Loucy (cell line): ENCODE measurements at regions not wholly inside any gene's neighbourhood (a gene's known extent, or its start where the extent isn't known, plus 50 kb on each side); places are given as distances from the start of the nearest gene placed in this dataset.

Source experiments
- H2AFZ ChIP-seq: fragments of 200-600 bp; sonication (generic); 2 replicates; pipeline ENCODE4 v1.6.0; 2016; ENCODE audit warnings: antibody characterized with exemption, mild to moderate bottlenecking, low read length, moderate library complexity
- H3F3A ChIP-seq: fragments of 200-600 bp; 2 replicates; pipeline ENCODE4 v1.6.0; 2016; ENCODE audit warnings: antibody characterized with exemption, low read depth, mild to moderate bottlenecking
- H3K27me3 ChIP-seq: fragments of 200-600 bp; sonication (generic); 2 replicates; pipeline ENCODE4 v1.6.1; 2014; ENCODE audit warnings: low read length, mild to moderate bottlenecking; ENCODE audit not compliant: insufficient read depth, poor library complexity, severe bottlenecking
- H3K36me3 ChIP-seq: fragments of 200-600 bp; sonication (generic); 2 replicates; pipeline ENCODE4 v1.6.1; 2016; ENCODE audit warnings: low read length; ENCODE audit not compliant: insufficient read depth
- H3K4me1 ChIP-seq: fragments of 200-600 bp; sonication (generic); 2 replicates; pipeline ENCODE4 v1.5.1; 2014; ENCODE audit warnings: low read length, mild to moderate bottlenecking; ENCODE audit not compliant: insufficient read depth, poor library complexity, severe bottlenecking
- H3K4me2 ChIP-seq: fragments of 200-600 bp; sonication (generic); 2 replicates; pipeline ENCODE4 v1.6.0; 2014; ENCODE audit warnings: antibody characterized with exemption, low read length, low read depth, mild to moderate bottlenecking; ENCODE audit not compliant: poor library complexity, severe bottlenecking
- H3K4me3 ChIP-seq: fragments of 200-600 bp; sonication (generic); 2 replicates; pipeline ENCODE4 v1.5.1; 2014; ENCODE audit warnings: low read length, mild to moderate bottlenecking, mixed read lengths; ENCODE audit not compliant: poor library complexity, severe bottlenecking
- H3K79me2 ChIP-seq: fragments of 200-600 bp; sonication (generic); 2 replicates; pipeline ENCODE4 v1.6.1; 2014; ENCODE audit warnings: low read length; ENCODE audit not compliant: insufficient read depth
- H3K9ac ChIP-seq: fragments of 200-600 bp; sonication (generic); 2 replicates; pipeline ENCODE4 v1.6.0; 2014; ENCODE audit warnings: mild to moderate bottlenecking, low read depth, low read length, moderate library complexity; ENCODE audit not compliant: poor library complexity, severe bottlenecking
- H3K9me2 ChIP-seq: fragments of 200-600 bp; sonication (generic); replicated peaks from 2 replicates; pipeline ENCODE4 v1.6.1; 2016; ENCODE audit warnings: low read depth, low read length, mixed read lengths
- H3K9me3 ChIP-seq: fragments of 200-600 bp; sonication (generic); 2 replicates; pipeline ENCODE4 v1.6.1; 2014; ENCODE audit warnings: mild to moderate bottlenecking, antibody characterized with exemption, low read length, low read depth; ENCODE audit not compliant: insufficient read depth
- H4K20me1 ChIP-seq: fragments of 200-600 bp; sonication (generic); 2 replicates; pipeline ENCODE4 v1.6.0; 2014; ENCODE audit warnings: antibody characterized with exemption, low read length, mild to moderate bottlenecking; ENCODE audit not compliant: insufficient read depth, poor library complexity, severe bottlenecking
- CTCF ChIP-seq: fragments of 200-600 bp; sonication (generic); conservative IDR thresholded peaks from 2 replicates; pipeline ENCODE4 v1.5.1; 2014; ENCODE audit warnings: mild to moderate bottlenecking, antibody characterized with exemption, low read length
- EZH2phosphoT487 ChIP-seq: fragments of 200-600 bp; IDR thresholded peaks from 2 replicates; pipeline ENCODE4 v1.6.1; 2018; ENCODE audit warnings: antibody characterized with exemption, mild to moderate bottlenecking, moderate library complexity, borderline replicate concordance

GRCh38 chr5:165260426-165260825 is 1755.0 kb downstream of the MAT2B start:
- Histone ChIP-seq H3F3A (no peaks in the 10 kb centered on the region), H3K4me3 (no peak overlapping the region), H3K9ac (no peak overlapping the region), H3K36me3 (no peaks in the 10 kb centered on the region), H3K4me2 (no peak overlapping the region), H3K27me3 (no peaks in the 10 kb centered on the region), H4K20me1 (no peaks in the 10 kb centered on the region), H3K9me2 (no peaks in the 10 kb centered on the region), H3K4me1 (no peaks in the 10 kb centered on the region), H2AFZ (no peak overlapping the region), H3K9me3 (no peaks in the 10 kb centered on the region), H3K79me2 (no peaks in the 10 kb centered on the region)
- TF ChIP-seq CTCF, result no peak
- no peak for TF ChIP-seq EZH2phosphoT487

DNA sequence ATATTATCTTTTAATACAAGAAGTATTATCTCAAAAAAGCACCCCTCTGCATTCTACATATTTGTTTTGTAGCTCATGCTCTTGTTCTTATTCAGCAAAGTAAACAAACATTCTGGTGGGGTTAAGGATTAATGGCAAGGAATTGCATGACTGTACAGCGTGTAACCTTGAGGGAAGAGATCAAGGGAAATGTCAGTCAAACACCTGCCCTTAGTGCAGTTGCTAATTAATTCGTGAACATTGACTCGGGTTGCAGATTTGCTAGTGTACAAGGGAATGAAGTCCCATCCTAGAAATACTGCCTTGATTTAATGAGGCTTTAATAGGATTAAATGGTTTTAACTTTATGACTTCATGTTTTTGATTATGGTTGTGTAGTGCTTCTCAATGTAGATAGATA is 1758.1 kb downstream of the MAT2B start:
- no peak overlapping the region for H3K9ac ChIP-seq
- H3K4me2 ChIP-seq, result no peak overlapping the region
- no peaks in the 10 kb centered on the region for H4K20me1 ChIP-seq
- no peaks in the 10 kb centered on the region for H3K27me3 ChIP-seq
- TF ChIP-seq CTCF, result no peak
- no peak for TF ChIP-seq EZH2phosphoT487
- H3K4me3 ChIP-seq, result no peak overlapping the region
- H3K36me3 ChIP-seq, result no peaks in the 10 kb centered on the region
- no peaks in the 10 kb centered on the region for H3K9me2 ChIP-seq
- H2AFZ ChIP-seq, result no peak overlapping the region
- no peaks in the 10 kb centered on the region for H3K79me2 ChIP-seq
- no peaks in the 10 kb centered on the region for H3F3A ChIP-seq
- no peaks in the 10 kb centered on the region for H3K4me1 ChIP-seq
- no peaks in the 10 kb centered on the region for H3K9me3 ChIP-seq

DNA sequence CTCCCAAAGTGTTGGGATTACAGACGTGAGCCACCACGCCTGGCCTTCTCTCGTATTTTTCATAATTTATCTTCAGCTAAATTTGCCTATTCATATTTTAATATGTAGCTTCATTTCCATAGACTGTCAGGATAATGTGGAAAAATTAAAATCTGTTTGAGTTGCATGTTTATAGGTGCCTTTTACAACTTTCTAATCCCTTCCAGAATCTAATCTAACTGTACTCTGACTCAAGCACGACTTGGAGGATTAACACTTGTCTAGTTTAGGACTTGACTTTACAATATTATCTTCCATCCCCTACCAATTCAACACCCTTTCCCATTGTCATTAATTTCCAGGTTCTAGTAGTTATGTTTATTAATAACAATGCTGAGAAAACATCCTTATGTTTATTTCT is 1761.5 kb downstream of the MAT2B start:
- Histone ChIP-seq H3K36me3 (no peaks in the 10 kb centered on the region), H3K4me2 (no peak overlapping the region), H2AFZ (no peak overlapping the region), H3K4me1 (no peaks in the 10 kb centered on the region), H4K20me1 (no peaks in the 10 kb centered on the region), H3K4me3 (no peak overlapping the region), H3K9me3 (no peaks in the 10 kb centered on the region), H3K9ac (no peak overlapping the region), H3K9me2 (no peaks in the 10 kb centered on the region), H3F3A (no peaks in the 10 kb centered on the region), H3K27me3 (no peaks in the 10 kb centered on the region), H3K79me2 (no peaks in the 10 kb centered on the region)
- no peak for TF ChIP-seq EZH2phosphoT487
- no peak for TF ChIP-seq CTCF
